GM04504 (cell line): ENCODE measurements at regions not wholly inside any gene's neighbourhood (a gene's known extent, or its start where the extent isn't known, plus 50 kb on each side); places are given as distances from the start of the nearest gene placed in this dataset.
A peak's percentile ranks its signal among the peaks of the same experiment; 100 is the strongest.
"Not testable (repeated sequence)": the region's sequence is repeated elsewhere in the genome, so short reads cannot be mapped to it uniquely, and the experiment has no call there.

Experiments used
- DNase-seq: peaks from one replicate; pipeline ENCODE4 v3.0.0-alpha.2; 2012; ENCODE audit warnings: low read depth

DNA sequence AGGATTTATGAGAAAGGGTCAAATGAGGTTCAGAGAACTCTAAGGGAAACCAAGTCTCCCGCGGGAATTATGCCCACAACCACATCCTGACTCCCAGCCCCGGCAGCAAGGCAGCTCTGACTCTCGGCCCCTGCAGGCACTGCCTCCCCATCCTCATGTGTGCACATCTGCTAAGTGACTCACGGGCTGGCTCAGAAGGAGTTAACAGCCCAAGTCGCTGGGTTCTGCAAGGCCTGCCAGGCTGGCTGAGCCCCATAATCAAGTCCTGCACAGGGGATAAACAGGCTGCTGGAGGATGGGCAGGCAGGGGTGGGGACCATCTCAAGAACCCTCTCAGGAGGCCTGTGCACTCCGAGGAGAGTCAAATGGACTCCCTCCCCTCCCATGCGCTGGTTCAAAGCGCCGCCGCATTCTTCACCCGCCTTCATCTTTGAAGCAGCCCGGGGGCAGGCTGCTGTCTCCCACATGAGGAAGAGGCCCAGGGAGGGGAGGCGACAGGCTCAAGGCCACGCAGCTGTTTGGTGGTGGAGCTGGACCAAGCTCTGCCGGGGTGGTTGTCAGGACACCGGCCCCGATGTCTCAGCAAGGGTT, 344.3 kb downstream of the MATN1 start:
- DNase-seq = peak; percentile 85

- DNase-seq = no peak
These were observed 345.3 kb downstream of the MATN1 start for GRCh38 chr1:30378003-30378596.

- no peak for DNase-seq
These were observed 346.0 kb downstream of the MATN1 start for GRCh38 chr1:30377230-30378002.

GRCh38 chr1:30376054-30376697, 347.2 kb downstream of the MATN1 start:
- no peak for DNase-seq

DNA sequence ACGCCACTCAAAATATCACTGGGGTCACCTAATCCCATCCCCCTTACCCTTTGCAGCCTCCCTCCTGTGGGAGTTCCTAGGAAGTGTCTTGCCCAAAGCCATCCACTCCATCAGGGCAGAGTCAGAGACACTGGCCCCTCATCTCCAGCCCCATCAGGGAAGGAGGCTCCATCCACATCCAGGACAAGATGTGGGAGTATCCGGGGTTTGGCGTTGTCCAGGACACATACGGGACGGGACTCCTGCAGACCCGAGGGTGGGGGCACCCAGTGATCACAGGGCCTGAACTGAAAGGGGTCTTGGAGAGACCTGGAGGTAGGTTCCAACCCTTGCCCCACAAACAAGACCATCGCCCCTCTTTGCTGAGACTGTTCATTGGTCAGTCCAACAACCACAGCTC, 348.2 kb downstream of the MATN1 start:
- DNase-seq = no peak

- DNase-seq = no peak
These were observed 348.9 kb downstream of the MATN1 start for GRCh38 chr1:30374400-30375070.

DNA sequence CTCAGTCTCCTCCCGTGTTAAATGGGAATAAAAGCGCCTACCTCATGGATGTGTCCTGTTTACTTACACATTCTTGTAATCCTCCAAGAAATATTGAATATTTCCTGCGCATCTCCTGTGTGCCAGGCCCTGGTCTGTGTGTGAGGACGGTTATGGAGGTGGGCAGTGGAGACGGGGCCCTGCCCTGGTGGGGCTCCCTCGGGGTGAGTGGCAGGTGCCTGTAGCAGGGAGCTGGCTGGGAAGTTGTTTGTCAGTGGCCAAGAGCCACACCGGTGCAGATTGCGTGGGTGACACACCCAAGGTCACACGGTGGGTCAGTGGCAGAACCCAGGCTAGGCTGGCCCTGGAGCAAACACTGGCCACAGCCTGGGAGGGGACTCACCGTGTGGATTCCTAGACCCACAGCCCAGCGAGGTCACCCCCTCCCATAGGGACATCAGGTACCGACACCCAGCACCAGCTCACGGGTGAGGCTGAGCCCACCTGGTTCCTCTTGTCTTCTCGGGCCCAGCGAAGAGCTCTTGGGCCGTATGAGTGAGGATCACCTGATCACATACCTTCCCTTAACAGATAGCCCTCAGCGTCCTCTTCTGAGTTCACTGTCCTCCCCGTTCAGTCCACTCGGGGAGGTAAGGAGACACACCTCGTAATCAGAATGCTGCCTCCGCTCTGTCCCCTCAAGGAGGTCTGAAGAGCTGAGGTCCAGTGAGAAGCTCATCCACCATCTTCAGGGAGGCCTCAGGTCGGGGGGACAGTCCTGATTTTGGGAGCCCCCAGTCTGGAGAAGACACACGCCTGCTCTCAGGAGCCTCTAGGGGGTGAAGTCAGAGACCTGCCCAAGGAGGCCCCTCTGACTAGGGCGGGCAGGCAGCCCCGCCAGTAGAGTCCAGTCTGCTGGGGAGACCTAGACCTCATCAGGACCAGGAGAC, 349.6 kb downstream of the MATN1 start:
- DNase-seq = no peak

GRCh38 chr1:30372792-30373433, 350.5 kb downstream of the MATN1 start:
- DNase-seq = no peak

DNA sequence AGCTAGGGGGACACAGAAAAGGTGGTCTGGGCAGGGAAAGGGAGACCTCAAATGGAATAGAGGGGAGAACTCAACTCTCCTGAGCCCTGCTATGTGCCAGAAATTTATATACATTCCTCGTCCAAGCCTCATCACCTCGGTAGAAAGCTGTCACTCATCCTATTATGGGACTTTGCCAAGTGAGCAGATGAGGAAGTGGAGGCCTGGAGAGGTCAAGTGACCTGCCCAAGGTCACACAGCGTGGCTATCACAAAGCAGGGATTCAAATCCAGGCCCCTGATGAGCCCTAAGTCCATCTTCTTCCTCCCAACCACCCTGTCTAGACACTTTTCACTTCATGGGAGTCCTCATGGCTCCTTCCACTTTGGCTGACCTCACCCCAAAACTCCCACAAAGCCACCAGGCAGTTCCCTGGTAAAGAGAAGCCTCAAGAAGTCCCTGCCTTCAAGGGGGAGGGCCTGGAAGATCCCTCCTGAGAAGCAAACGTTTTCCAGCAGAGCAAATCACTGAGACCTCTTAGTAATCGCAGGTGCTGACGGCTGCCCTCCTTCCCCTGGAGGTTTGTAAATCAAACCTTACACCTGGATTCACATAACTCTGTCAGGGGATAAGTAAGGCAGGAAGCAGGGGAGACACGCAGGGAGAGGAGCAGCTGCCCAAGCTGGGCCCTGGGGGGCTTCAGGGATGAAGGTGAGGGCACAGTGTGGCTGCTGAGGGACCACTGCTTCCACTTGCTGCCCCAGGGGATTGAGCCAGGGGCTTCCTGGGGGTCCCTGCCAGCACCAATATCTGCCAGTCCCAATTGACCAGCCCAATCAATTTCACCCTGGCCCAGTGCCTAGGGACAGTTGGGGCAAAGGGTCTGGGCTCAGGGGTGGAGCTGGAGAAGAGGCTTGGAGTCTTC, 351.2 kb downstream of the MATN1 start:
- no peak for DNase-seq

- no peak for DNase-seq
These were observed 352.1 kb downstream of the MATN1 start for GRCh38 chr1:30371179-30371788.

DNA sequence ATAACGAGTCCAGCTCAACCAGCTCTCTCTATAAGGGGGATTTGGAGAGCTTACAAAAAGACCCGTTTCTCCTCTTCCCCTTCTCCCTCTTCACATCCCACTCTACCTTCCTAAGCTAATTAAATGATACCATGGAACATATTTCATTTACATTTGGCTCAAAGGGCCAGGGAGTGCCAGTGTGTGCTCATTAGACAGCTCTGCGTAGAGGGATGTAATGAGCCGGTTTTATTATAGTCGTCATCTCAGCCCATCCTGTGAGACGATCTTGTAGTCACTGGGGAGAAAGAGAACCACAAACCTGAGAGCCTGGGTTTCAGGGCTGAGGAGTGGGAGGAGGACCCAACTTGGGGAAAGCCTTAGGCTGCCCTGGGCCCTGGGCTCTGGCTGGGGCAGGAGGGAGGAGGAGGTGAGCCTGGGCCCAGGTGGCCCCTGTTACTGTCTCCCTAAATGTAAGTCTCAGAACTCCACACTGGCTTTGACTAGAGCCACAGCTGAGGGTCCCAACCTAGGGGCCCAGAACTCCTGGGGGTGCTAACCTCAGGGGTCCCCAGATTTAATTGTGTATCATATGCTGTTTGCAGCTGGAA, 354.6 kb downstream of the MATN1 start:
- DNase-seq = no peak

GRCh38 chr1:30366911-30367310, 356.5 kb downstream of the MATN1 start:
- DNase-seq = no peak

GRCh38 chr1:30366199-30366598, 357.2 kb downstream of the MATN1 start:
- DNase-seq = no peak

DNA sequence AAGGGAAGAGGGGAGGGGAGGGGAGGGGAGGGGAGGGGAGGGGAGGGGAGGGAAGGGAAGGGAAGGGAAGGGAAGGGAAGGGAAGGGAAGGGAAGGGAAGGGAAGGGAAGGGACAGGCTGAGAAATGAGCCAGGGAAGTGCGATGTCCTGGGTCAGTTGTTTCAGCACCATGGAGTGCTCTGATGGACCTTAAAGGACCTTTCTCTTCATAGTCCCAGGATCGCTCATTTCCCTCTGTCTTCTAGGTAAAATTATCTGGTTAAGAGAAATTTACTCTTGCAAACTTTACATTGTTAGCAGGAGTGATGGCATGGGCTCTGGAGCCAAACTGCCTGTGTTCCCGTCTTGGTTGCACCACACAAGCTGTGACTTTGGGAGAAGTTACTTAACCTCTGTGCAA, 357.8 kb downstream of the MATN1 start:
- no peak for DNase-seq

GRCh38 chr1:30363031-30363430, 360.4 kb downstream of the MATN1 start:
- no peak for DNase-seq

DNA sequence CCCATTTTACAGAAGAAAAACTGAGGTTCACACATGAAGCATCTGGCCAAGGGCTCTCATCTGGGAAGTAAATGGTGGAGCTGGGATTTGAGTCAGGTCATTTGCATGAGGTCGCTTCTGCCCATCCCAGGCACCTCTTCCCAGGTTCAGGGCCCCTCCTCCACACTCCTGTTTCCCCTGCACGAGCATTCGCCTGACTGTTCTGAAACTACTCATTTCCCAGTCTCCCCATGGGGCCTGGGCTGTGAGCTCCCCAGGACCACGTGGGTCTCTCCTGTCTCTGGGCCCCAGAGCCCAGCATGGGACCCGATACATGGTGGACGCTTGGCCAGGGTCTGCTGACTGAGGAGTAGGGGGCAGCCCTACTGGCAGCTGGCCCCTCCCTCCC, 360.8 kb downstream of the MATN1 start:
- no peak for DNase-seq

- not testable (repeated sequence) for DNase-seq
These were observed 361.3 kb downstream of the MATN1 start for GRCh38 chr1:30361890-30362602.

DNA sequence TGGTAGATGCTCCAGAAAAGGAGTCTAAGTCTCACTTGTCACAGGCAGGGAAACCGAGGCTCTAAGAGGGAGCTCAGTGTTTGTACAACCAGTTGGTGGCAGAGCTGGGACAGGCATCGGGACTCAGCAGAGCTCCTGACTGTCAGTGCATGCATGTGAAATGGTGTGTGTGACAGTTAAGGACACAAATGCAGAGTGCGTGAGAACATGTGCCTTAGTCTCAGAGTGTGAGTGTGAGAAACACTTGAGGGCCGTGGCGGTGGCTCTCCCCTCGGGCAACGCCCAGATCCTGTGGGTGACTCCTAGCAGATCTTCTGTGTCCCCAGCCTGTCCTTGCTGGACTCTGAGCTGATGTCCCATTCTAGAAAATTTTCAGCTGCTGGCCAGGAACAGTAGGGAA, 362.6 kb downstream of the MATN1 start:
- no peak for DNase-seq
